ENCODE measurements at regions not wholly inside any gene's neighbourhood (a gene's known extent, or its start where the extent isn't known, plus 50 kb on each side); places are given as distances from the start of the nearest gene placed in this dataset.

DNA sequence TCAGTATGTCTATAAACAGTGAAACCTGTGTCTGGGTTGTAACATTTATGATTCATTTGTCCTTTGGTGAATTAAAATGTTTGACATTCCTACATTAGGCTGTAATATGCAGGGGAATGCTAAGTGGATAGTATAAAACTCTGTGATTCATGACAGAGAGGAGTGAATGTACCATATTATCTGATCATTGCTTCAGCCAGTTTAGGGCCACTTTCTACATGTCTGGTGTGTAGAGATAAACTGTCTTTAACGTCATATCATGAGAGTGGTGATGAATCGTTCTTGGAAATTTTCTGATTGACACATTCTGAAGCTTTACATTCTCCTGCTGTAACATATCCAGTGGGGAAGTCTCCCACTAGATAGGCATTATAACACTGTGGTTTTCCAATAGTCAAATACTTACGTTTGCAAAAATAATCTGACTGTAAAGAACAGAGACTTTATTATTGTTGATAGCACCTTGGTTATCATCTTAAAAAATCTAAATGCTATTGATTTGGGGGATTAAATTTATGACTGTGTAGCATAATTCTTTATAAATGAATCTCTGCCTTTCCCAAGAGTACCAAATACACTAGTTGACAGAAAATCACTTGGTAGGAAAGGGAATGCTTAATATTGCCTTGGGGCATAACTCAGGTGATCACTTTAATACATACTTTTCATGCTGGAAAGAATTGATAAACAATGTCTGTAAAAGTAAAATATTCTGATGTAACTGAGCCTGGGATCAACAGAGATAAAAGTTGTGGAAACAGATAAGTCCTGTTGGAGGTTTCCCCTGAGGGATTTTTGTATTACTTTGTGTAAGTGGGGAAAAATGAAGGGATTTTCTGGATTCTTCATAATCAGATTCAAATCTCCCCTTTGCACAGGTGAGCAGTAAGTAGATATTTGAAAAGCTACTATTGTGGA is 427.9 kb downstream of the JRKL start:
- TF ChIP-seq, protein P1, sequence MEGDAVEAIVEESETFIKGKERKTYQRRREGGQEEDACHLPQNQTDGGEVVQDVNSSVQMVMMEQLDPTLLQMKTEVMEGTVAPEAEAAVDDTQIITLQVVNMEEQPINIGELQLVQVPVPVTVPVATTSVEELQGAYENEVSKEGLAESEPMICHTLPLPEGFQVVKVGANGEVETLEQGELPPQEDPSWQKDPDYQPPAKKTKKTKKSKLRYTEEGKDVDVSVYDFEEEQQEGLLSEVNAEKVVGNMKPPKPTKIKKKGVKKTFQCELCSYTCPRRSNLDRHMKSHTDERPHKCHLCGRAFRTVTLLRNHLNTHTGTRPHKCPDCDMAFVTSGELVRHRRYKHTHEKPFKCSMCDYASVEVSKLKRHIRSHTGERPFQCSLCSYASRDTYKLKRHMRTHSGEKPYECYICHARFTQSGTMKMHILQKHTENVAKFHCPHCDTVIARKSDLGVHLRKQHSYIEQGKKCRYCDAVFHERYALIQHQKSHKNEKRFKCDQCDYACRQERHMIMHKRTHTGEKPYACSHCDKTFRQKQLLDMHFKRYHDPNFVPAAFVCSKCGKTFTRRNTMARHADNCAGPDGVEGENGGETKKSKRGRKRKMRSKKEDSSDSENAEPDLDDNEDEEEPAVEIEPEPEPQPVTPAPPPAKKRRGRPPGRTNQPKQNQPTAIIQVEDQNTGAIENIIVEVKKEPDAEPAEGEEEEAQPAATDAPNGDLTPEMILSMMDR (IDR thresholded peaks at IDR 0.05), result no peak
- TF ChIP-seq EZH2phosphoT487 (IDR thresholded peaks at IDR 0.05), result no peak
